Loucy (cell line): ENCODE measurements at regions not wholly inside any gene's neighbourhood (a gene's known extent, or its start where the extent isn't known, plus 50 kb on each side); places are given as distances from the start of the nearest gene placed in this dataset.

ENCODE experiments used
- CTCF ChIP-seq: fragments of 200-600 bp; sonication (generic); conservative IDR thresholded peaks from 2 replicates; pipeline ENCODE4 v1.5.1; 2014; ENCODE audit warnings: mild to moderate bottlenecking, antibody characterized with exemption, low read length
- EZH2phosphoT487 ChIP-seq: fragments of 200-600 bp; IDR thresholded peaks from 2 replicates; pipeline ENCODE4 v1.6.1; 2018; ENCODE audit warnings: antibody characterized with exemption, mild to moderate bottlenecking, moderate library complexity, borderline replicate concordance

GRCh38 chr2:237164474-237165042 is 78.9 kb downstream of the COPS8 start:
- TF ChIP-seq CTCF (no peak), EZH2phosphoT487 (no peak)
